ENCODE measurements at regions not wholly inside any gene's neighbourhood (a gene's known extent, or its start where the extent isn't known, plus 50 kb on each side); places are given as distances from the start of the nearest gene placed in this dataset.

DNA sequence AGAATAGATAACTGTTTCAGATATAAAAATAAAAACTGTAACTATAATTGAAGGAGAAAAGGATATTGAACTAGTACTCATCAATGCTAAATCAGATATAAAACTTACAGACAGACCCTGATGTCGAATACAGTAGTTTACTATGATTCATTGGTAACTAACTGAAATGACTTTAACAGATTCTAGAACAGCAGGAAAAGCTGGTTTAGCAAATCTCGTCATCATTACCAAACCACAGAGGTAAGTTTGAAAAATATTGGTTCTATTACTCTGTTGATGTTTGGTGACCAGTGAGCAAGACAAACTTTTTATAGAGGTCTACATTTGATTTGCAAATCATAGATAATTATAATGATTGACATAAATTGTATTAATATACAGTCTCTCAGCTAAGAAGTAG lies 551.4 kb upstream of the ADGRL3 start:
- TF ChIP-seq POLR2A (IDR thresholded peaks at IDR 0.05; ENCODE audit: low read depth, low read length) (no peak), MYC (IDR thresholded peaks at IDR 0.05; ENCODE audit: low read depth, low read length) (no peak)
- dilution Hi-C loops (cut with MboI; ENCODE audit: extremely low pct_ligation_motif_present, low sequenced_read_pairs) (no loop called here), intact Hi-C loops (cut with micrococcal nuclease) (no loop called here)
- H3K4me1 ChIP-seq (ENCODE audit: control insufficient read depth, extremely low read depth, insufficient read depth, low read length), result no peaks in the 10 kb centered on the region
- no peak overlapping the region for H2AFZ ChIP-seq (ENCODE audit: low read depth, low read length)
- CTCF ChIA-PET, result no interaction called here
- no peaks in the 10 kb centered on the region for H3K27me3 ChIP-seq (ENCODE audit: control insufficient read depth in 2 of 2, insufficient read depth in 2 of 2, low read length in 2 of 2)
- H4K20me1 ChIP-seq (replicated peaks; ENCODE audit: control insufficient read depth, extremely low read depth, insufficient read depth, low read length), result no peaks in the 10 kb centered on the region
- DNase-seq (ENCODE audit: low read depth, low spot score) (no peak), FAIRE-seq (no peak)
- H3K9me3 ChIP-seq (replicated peaks; ENCODE audit: control insufficient read depth, insufficient read depth, low read length), result no peaks in the 10 kb centered on the region
- H3K36me3 ChIP-seq (ENCODE audit: control insufficient read depth in 2 of 2, extremely low read depth in 1 of 2, insufficient read depth in 2 of 2, low read length in 2 of 2), result no peaks in the 10 kb centered on the region
- POLR2A ChIA-PET, result no interaction called here
- BruUV-seq (replicated peaks), result no TSS peak
- H3K4me2 ChIP-seq (ENCODE audit: insufficient read depth, low read length), result no peak overlapping the region
- no peak overlapping the region for H3K9ac ChIP-seq (replicated peaks; ENCODE audit: extremely low read depth, insufficient read depth, low read length)
- no peaks in the 10 kb centered on the region for H3K79me2 ChIP-seq (ENCODE audit: control insufficient read depth, insufficient read depth, low read length)
- H3K27ac ChIP-seq (ENCODE audit: insufficient read depth, low read depth, low read length), result no peak overlapping the region
- no peaks in the 10 kb centered on the region for H3K9me1 ChIP-seq (replicated peaks; ENCODE audit: control insufficient read depth, extremely low read depth, insufficient read depth, low read length)
- H3K4me3 ChIP-seq (replicated peaks in 1 of 3; ENCODE audit: insufficient read depth in 1 of 3, low read depth in 1 of 3, low read length in 3 of 3), result no peak overlapping the region

DNA sequence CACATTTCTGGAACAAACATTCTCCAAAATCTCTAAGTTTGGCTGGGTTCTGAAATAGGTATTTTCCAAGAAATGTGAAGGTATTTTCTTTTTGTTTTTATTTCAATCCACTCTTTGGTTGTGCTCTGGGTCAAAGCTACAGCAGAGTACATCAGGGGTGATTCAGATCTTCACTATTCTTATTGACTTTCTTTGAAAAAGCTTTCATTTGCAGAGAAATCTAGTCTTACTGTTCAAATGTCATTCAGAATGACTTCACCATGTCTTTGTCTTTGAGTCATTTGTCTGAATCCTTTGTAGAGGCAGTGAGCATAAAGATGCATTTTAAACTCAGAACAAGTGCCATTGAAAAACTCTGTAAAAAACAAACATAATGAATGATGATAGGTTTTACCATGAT lies 547.2 kb upstream of the ADGRL3 start:
- DNase-seq (ENCODE audit: low read depth, low spot score), result no peak
- Histone ChIP-seq H3K79me2 (ENCODE audit: control insufficient read depth, insufficient read depth, low read length) (no peaks in the 10 kb centered on the region), H3K36me3 (ENCODE audit: control insufficient read depth in 2 of 2, extremely low read depth in 1 of 2, insufficient read depth in 2 of 2, low read length in 2 of 2) (no peaks in the 10 kb centered on the region), H3K9me3 (replicated peaks; ENCODE audit: control insufficient read depth, insufficient read depth, low read length) (no peaks in the 10 kb centered on the region), H3K27ac (ENCODE audit: insufficient read depth, low read depth, low read length) (no peak overlapping the region), H3K27me3 (ENCODE audit: control insufficient read depth in 2 of 2, insufficient read depth in 2 of 2, low read length in 2 of 2) (no peaks in the 10 kb centered on the region), H4K20me1 (replicated peaks; ENCODE audit: control insufficient read depth, extremely low read depth, insufficient read depth, low read length) (no peaks in the 10 kb centered on the region), H3K9me1 (replicated peaks; ENCODE audit: control insufficient read depth, extremely low read depth, insufficient read depth, low read length) (no peaks in the 10 kb centered on the region), H3K4me3 (replicated peaks in 1 of 3; ENCODE audit: insufficient read depth in 1 of 3, low read depth in 1 of 3, low read length in 3 of 3) (no peak overlapping the region), H2AFZ (ENCODE audit: low read depth, low read length) (no peak overlapping the region), H3K4me1 (ENCODE audit: control insufficient read depth, extremely low read depth, insufficient read depth, low read length) (no peaks in the 10 kb centered on the region), H3K9ac (replicated peaks; ENCODE audit: extremely low read depth, insufficient read depth, low read length) (no peak overlapping the region), H3K4me2 (ENCODE audit: insufficient read depth, low read length) (no peak overlapping the region)
- ChIA-PET CTCF (no interaction called here), POLR2A (no interaction called here)
- intact Hi-C loops (cut with micrococcal nuclease), result no loop called here
- TF ChIP-seq POLR2AphosphoS5 (IDR thresholded peaks at IDR 0.05; ENCODE audit: insufficient read depth, low read depth, low read length) (no peak), JUN (IDR thresholded peaks at IDR 0.05; ENCODE audit: borderline replicate concordance, insufficient read depth, insufficient read length, low read depth) (no peak)
- TF ChIP-seq, protein P1, sequence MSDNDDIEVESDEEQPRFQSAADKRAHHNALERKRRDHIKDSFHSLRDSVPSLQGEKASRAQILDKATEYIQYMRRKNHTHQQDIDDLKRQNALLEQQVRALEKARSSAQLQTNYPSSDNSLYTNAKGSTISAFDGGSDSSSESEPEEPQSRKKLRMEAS (IDR thresholded peaks at IDR 0.05; ENCODE audit: insufficient read depth, insufficient read length), result no peak
- BruUV-seq (replicated peaks), result no TSS peak
- dilution Hi-C loops (cut with MboI; ENCODE audit: extremely low pct_ligation_motif_present, low sequenced_read_pairs), result no loop called here
- FAIRE-seq, result no peak
